GM18867 (cell line): ENCODE measurements at regions not wholly inside any gene's neighbourhood (a gene's known extent, or its start where the extent isn't known, plus 50 kb on each side); places are given as distances from the start of the nearest gene placed in this dataset.
A peak's percentile ranks its signal among the peaks of the same experiment; 100 is the strongest.

ENCODE experiments used
- ATAC-seq: cut with Tn5 transposase; IDR thresholded peaks from one replicate; pipeline ENCODE4 v1.9.1; 2021; ENCODE audit warnings: mild to moderate bottlenecking, moderate library complexity; ENCODE audit not compliant: unreplicated experiment

DNA sequence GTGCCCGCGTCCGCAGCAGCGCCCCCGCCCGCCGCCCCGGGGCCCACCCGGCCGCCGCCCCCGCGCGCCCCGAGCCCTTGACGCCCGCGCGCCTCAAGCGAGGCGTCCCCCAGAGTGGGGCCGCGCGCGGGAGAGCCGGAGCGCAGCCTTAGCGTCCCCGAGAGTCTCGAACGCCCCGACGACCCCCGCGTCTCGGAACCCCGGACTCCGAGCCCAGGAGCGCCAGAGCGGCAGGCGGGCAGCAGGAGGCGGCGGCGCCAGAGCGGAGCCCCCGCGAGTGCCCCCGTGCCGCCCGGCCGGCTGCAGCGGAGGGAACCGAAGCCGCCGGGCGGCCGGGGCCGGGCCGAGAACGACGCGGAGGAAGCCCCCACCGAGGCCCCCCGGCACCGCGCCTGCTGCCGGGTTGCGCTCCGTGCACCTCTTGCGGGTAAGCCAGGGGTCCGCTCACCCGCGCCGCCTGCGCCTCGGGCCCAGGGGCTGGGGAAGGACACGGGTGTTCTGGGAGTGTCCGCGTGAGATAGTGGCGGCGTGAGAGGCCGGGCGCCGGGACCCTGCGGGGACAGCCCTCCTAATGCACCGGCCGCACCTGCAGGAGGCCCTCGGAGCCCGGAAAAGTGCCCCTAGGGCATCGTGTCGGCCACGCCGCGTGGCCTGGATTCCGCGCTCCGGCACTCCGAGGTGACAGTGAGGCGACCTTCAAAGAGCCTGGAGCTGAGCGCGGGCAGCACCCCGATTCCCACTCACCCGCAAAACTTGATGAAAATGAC lies 52.0 kb upstream of the ULK4 start:
- peak; percentile 13 for ATAC-seq

DNA sequence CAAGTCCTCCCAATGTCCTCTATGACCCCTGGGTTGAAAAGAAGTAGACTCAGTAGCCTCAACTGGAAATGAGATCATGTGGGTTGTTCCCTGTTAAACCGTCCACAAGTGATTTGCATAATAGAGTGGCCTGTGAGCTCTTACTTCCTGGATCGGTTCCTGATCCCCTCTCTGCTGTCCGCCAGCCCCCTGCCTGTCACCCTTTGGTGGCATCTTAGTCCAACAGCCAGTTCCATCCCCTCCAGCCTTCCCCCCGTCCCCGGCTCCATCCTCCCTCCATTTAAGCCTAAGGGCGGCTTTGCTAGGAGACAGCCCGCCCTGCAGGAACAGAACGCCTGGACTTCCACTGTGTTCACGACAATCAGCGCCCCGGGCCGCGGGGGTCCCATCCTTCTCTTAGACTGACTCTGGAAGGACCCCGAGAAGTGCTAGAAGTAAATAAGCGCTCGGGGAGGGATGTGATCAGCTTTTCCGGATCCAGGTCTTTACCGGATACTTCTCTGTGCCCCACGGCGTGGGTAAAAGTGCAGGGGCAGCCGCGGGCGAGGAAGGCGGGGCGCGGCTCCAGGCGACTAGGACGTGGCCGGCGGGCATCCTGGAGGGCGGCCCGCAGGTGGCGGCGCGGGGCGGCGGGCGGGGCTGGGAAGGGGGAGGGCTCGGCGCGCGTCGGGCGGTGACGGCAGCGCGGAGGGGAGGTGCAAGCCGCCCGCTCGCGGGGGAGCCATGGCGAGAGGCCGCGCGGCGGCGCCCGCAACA lies 51.2 kb upstream of the ULK4 start:
- ATAC-seq: peak; percentile 72

DNA sequence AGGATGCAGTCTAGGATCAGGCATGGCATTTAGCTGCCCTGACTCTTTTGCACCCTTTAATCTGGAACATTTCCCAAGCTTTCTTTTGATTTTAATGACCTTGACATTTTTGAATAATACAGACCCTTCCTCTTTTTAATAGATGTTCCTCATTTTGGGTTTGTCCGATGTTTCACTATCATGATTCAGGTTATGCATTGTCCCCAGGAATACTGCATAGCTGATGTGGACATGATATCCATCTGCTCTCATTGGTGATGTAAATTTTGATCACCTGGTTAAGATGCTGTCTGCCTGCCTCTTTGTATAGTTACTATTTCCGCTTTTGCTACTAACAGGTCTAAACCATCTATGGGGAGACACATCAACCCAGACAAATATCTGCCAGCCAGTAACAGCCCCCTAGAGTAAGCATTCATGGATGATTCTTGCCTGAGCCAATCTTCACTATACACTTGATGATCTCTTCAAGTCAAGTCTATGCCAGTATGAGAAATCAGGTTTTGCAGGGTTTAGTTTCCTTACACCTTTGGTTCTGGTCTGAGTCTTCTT lies 50.6 kb upstream of the ULK4 start:
- peak; percentile 36 for ATAC-seq
